Left lung (tissue), 4 donors: ENCODE measurements at regions not wholly inside any gene's neighbourhood (a gene's known extent, or its start where the extent isn't known, plus 50 kb on each side); places are given as distances from the start of the nearest gene placed in this dataset.

Source experiments
- ATAC-seq: fragments of 200-7000 bp; cut with Tn5 transposase; one replicate; pipeline ENCODE4 v1.9.1; 2020; ENCODE audit warnings: moderate library complexity
- DNase-seq, 4 donors: peaks; one replicate each; pipeline ENCODE4 v3.0.0-alpha.2; 2013 to 2020
- H3K27ac ChIP-seq, 2 donors: fragments of 200-600 bp; sonication (generic) in 1 of 2; one replicate each; pipeline versions ENCODE4 v1.5.0 to v1.8.0; 2020 to 2021
- H3K27me3 ChIP-seq, 2 donors: fragments of 200-600 bp; sonication (generic) in 1 of 2; one replicate each; pipeline versions ENCODE4 v1.5.0 to v1.8.0; 2020 to 2021
- H3K36me3 ChIP-seq, 2 donors: fragments of 200-600 bp; sonication (generic) in 1 of 2; one replicate each; pipeline versions ENCODE4 v1.5.0 to v1.8.0; 2020 to 2021
- H3K4me1 ChIP-seq, 2 donors: fragments of 200-600 bp; one replicate each; pipeline ENCODE4 v1.8.0; 2021
- H3K4me3 ChIP-seq, 2 donors: fragments of 200-600 bp; sonication (generic) in 1 of 2; one replicate each; pipeline versions ENCODE4 v1.5.0 to v1.8.0; 2020 to 2021; ENCODE audit warnings: mild to moderate bottlenecking in 1 of 2
- H3K9me3 ChIP-seq, 2 donors: fragments of 200-600 bp; sonication (generic) in 1 of 2; one replicate each; pipeline versions ENCODE4 v1.5.0 to v1.8.0; 2020 to 2021
- intact Hi-C, 2 donors: fragments of 100-400 bp; cut with DNase I; formaldehyde crosslinking; loops; one replicate each; pipeline versions ENCODE4 v1.11.2 to v1.14.2; 2022
- TF ChIP-seq, protein P1 (sequence below), 2 donors: fragments of 200-600 bp; sonication (generic) in 1 of 2; IDR thresholded peaks; one replicate each; pipeline versions ENCODE4 v1.5.0 to v1.8.0; 2021; ENCODE audit warnings: antibody characterized with exemption in 2 of 2
- donor health status: DM: no; HTN: yes; CAD: no.
- donor health status: DM: no; HTN: no; CAD: no.

DNA sequence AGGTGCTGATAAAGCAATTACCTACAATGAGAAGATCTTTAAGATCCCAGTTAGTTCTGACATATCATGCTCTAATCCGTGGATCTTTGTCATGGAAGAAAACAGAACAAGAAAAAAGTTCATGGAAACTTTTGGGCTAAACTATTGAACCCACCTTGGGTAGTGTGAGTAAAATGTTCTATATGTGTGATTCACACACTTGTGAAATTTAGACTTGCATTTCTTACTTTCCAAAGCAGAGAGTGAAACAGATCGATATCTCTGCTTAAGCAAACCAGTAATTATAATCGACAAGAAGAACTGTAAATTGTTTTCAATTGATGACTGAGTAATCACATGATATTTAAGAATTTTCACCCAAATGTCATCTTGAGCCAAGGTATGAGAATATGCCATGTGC, 214.2 kb downstream of the HRH4 start:
- DNase-seq (no peak), ATAC-seq (no peak)
- no peak overlapping the region for H3K27ac ChIP-seq
- TF ChIP-seq, protein P1, sequence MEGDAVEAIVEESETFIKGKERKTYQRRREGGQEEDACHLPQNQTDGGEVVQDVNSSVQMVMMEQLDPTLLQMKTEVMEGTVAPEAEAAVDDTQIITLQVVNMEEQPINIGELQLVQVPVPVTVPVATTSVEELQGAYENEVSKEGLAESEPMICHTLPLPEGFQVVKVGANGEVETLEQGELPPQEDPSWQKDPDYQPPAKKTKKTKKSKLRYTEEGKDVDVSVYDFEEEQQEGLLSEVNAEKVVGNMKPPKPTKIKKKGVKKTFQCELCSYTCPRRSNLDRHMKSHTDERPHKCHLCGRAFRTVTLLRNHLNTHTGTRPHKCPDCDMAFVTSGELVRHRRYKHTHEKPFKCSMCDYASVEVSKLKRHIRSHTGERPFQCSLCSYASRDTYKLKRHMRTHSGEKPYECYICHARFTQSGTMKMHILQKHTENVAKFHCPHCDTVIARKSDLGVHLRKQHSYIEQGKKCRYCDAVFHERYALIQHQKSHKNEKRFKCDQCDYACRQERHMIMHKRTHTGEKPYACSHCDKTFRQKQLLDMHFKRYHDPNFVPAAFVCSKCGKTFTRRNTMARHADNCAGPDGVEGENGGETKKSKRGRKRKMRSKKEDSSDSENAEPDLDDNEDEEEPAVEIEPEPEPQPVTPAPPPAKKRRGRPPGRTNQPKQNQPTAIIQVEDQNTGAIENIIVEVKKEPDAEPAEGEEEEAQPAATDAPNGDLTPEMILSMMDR (IDR thresholded peaks at IDR 0.05), result no peak
- no peak overlapping the region for H3K4me3 ChIP-seq
- no peaks in the 10 kb centered on the region for H3K9me3 ChIP-seq
- H3K4me1 ChIP-seq, result no peaks in the 10 kb centered on the region
- H3K36me3 ChIP-seq, result no peaks in the 10 kb centered on the region
- intact Hi-C loops, result no loop called here
- H3K27me3 ChIP-seq, result no peaks in the 10 kb centered on the region

DNA sequence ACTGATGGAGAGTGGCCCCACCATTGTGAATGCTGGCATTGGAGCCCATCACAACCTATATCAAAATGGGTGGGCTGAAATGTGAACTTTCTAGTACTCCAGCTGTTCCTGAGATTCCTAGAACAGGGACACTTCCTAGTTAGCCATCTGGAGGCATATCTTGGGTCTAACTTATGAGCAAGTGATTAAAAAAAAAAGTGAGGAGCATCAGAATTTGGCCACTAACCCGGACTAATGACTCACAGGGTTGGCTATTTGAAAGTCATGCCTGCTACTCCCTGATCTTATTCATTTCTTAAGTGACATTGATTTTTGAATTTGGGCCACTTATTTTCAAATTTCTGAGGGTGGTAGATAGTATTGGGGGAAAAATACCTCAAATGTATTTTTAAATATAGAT, 216.6 kb downstream of the HRH4 start:
- Histone ChIP-seq H3K9me3 (peaks cover 0 to 3% of the 10 kb centered on the region in 2 donors), H3K27ac (no peak overlapping the region), H3K36me3 (no peaks in the 10 kb centered on the region), H3K27me3 (no peaks in the 10 kb centered on the region), H3K4me3 (no peak overlapping the region), H3K4me1 (no peaks in the 10 kb centered on the region)
- intact Hi-C loops, result no loop called here
- TF ChIP-seq, protein P1 (IDR thresholded peaks at IDR 0.05), result no peak
- DNase-seq (no peak), ATAC-seq (no peak)

DNA sequence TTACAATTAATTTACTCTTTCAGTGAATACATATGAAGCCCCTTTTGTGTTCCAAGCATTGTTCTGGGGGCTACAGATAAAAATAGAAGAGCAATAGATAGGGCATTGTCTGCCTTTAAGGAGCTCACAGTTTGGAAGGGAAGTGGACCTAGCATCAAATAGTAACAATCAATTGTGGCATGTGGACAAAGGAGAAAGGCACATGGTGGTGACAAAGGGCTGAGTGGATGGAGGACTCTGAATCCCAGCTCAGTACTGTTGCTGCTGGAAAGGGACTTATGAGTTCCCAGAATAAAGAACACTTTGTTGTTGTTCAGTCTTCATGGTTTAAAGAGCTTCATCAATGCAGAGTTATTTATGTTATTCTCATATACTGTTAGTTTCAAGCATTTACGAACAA, 217.7 kb downstream of the HRH4 start:
- ATAC-seq, result no peak
- no peaks in the 10 kb centered on the region for H3K36me3 ChIP-seq
- TF ChIP-seq, protein P1 (IDR thresholded peaks at IDR 0.05), result no peak
- H3K9me3 ChIP-seq, result peaks cover 0 to 3% of the 10 kb centered on the region in 2 donors
- H3K4me1 ChIP-seq, result no peaks in the 10 kb centered on the region
- H3K27me3 ChIP-seq, result no peaks in the 10 kb centered on the region
- no peak overlapping the region for H3K27ac ChIP-seq
- H3K4me3 ChIP-seq, result no peak overlapping the region
- intact Hi-C loops, result no loop called here
- no peak for DNase-seq

DNA sequence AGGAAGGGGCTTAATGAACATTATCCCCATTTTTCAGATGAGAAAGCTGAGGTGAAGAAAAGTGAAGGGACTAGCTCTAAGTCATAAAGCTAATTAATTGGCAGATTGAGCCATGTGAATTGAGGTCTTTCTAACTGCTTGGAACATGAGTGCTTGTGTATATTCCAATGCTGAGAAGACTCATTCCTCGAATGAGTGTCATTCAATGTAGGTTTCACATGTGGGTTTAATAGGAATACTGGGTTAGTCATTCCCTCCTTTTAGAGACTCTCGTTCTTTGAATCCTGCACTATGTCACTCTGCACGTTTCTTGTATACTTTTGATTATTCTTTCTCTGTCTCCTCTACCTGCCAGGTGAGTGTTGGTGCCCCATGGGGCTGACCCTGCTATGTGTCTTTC, 218.2 kb downstream of the HRH4 start:
- H3K36me3 ChIP-seq, result no peaks in the 10 kb centered on the region
- H3K9me3 ChIP-seq, result peaks cover 0 to 3% of the 10 kb centered on the region in 2 donors
- no peaks in the 10 kb centered on the region for H3K4me1 ChIP-seq
- intact Hi-C loops, result no loop called here
- DNase-seq, result no peak
- ATAC-seq, result no peak
- H3K27ac ChIP-seq, result no peak overlapping the region
- TF ChIP-seq, protein P1 (IDR thresholded peaks at IDR 0.05), result no peak
- no peak overlapping the region for H3K4me3 ChIP-seq
- H3K27me3 ChIP-seq, result no peaks in the 10 kb centered on the region

DNA sequence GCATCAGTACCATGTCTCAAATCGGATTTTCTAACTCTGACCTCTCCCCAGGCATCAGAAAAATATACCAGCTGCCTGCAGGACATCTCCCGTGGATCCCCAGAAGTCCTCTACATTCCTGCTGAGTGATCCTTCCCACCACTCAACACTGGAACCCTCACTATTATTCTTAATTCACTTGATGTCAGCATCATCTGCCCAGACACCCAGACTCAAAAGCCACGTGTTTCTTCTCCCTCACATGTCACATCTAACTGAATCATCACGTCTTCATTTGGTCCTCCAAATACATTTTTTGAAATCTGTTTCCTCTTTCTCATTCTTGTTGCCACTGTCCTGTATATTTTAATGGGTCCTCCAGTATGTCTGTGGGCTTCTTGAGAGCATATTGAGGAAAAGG, 218.6 kb downstream of the HRH4 start:
- TF ChIP-seq, protein P1 (IDR thresholded peaks at IDR 0.05), result no peak
- ATAC-seq (no peak), DNase-seq (no peak)
- intact Hi-C loops, result no loop called here
- no peak overlapping the region for H3K4me3 ChIP-seq
- no peaks in the 10 kb centered on the region for H3K4me1 ChIP-seq
- H3K27ac ChIP-seq, result no peak overlapping the region
- H3K36me3 ChIP-seq, result no peaks in the 10 kb centered on the region
- H3K9me3 ChIP-seq, result peaks cover 0 to 3% of the 10 kb centered on the region in 2 donors
- H3K27me3 ChIP-seq, result no peaks in the 10 kb centered on the region
